Neural progenitor cell (in vitro differentiated cells): ENCODE measurements at regions not wholly inside any gene's neighbourhood (a gene's known extent, or its start where the extent isn't known, plus 50 kb on each side); places are given as distances from the start of the nearest gene placed in this dataset.

ENCODE experiments used
- DNase-seq: peaks from one replicate; pipeline ENCODE4 v3.0.0-alpha.2; 2016; ENCODE audit warnings: low spot score
- H2AFZ ChIP-seq: fragments of 200-600 bp; sonication (generic); replicated peaks from 2 replicates; pipeline ENCODE4 v1.6.1; 2016; ENCODE audit warnings: antibody characterized with exemption
- H3F3A ChIP-seq: fragments of 200-600 bp; sonication (generic); 2 replicates; pipeline ENCODE4 v1.6.1; 2016; ENCODE audit warnings: antibody characterized with exemption, low read depth
- H3K27ac ChIP-seq: fragments of 200-600 bp; sonication (generic); 2 replicates; pipeline ENCODE4 v1.5.1; 2016; ENCODE audit warnings: mild to moderate bottlenecking
- H3K27me3 ChIP-seq: fragments of 200-600 bp; sonication (generic); 2 replicates; pipeline ENCODE4 v1.6.1; 2016; ENCODE audit warnings: mild to moderate bottlenecking, moderate library complexity
- H3K36me3 ChIP-seq: fragments of 200-600 bp; sonication (generic); 2 replicates; pipeline ENCODE4 v1.5.1; 2016
- H3K4me1 ChIP-seq: fragments of 200-600 bp; sonication (generic); 2 replicates; pipeline ENCODE4 v1.6.1; 2016; ENCODE audit warnings: mixed run types
- H3K4me2 ChIP-seq: fragments of 200-600 bp; sonication (generic); 2 replicates; pipeline ENCODE4 v1.6.1; 2016
- H3K4me3 ChIP-seq: fragments of 200-600 bp; sonication (generic); 2 replicates; pipeline ENCODE4 v1.5.1; 2016
- H3K79me2 ChIP-seq: fragments of 200-600 bp; sonication (generic); 2 replicates; pipeline ENCODE4 v1.6.1; 2016; ENCODE audit warnings: low read depth
- H3K9ac ChIP-seq: fragments of 200-600 bp; sonication (generic); 2 replicates; pipeline ENCODE4 v1.6.1; 2016
- H3K9me3 ChIP-seq: fragments of 200-600 bp; sonication (generic); 2 replicates; pipeline ENCODE4 v1.5.1; 2016; ENCODE audit warnings: low read depth
- H4K20me1 ChIP-seq: fragments of 200-600 bp; sonication (generic); 2 replicates; pipeline ENCODE4 v1.6.1; 2016; ENCODE audit warnings: low read depth
- H3K27ac Mint-ChIP-seq: 3 replicates; pipeline ENCODE4 v1.8.0; 2021; ENCODE audit warnings: mixed read lengths
- H3K27me3 Mint-ChIP-seq: 2 replicates; pipeline ENCODE4 v1.8.0; 2022; ENCODE audit warnings: low read depth, mild to moderate bottlenecking, inconsistent platforms, moderate library complexity, mixed read lengths; ENCODE audit not compliant: insufficient read depth
- H3K36me3 Mint-ChIP-seq: 3 replicates; pipeline ENCODE4 v1.8.0; 2021; ENCODE audit warnings: mixed read lengths
- H3K4me1 Mint-ChIP-seq: 3 replicates; pipeline ENCODE4 v1.8.0; 2021; ENCODE audit warnings: mixed read lengths
- H3K4me3 Mint-ChIP-seq: 3 replicates; pipeline ENCODE4 v1.8.0; 2021; ENCODE audit warnings: mild to moderate bottlenecking, moderate library complexity, mixed read lengths
- H3K9me3 Mint-ChIP-seq: 3 replicates; pipeline ENCODE4 v1.8.0; 2020; ENCODE audit warnings: mixed read lengths
- CTCF ChIP-seq: fragments of 200-600 bp; sonication (generic); IDR thresholded peaks from 2 replicates; pipeline ENCODE4 v1.5.1; 2017; ENCODE audit warnings: antibody characterized with exemption, mild to moderate bottlenecking
- EZH2 ChIP-seq: fragments of 200-600 bp; sonication (generic); IDR thresholded peaks from 2 replicates; pipeline ENCODE4 v1.6.1; 2017; ENCODE audit warnings: antibody characterized with exemption, mild to moderate bottlenecking, moderate library complexity
- EZH2phosphoT487 ChIP-seq: fragments of 200-600 bp; sonication (generic); IDR thresholded peaks from 2 replicates; pipeline ENCODE4 v1.6.1; 2017; ENCODE audit warnings: antibody characterized with exemption

GRCh38 chr2:125450092-125450491, 1205.9 kb upstream of the GYPC start:
- H3K4me1 Mint-ChIP-seq = no peaks in the 10 kb centered on the region

GRCh38 chr2:125455110-125455509, 1200.8 kb upstream of the GYPC start:
- Histone ChIP-seq H2AFZ (no peak overlapping the region), H3K4me1 (no peaks in the 10 kb centered on the region), H3K36me3 (no peaks in the 10 kb centered on the region), H3K27me3 (no peaks in the 10 kb centered on the region), H3K4me2 (no peak overlapping the region), H3K27ac (no peak overlapping the region), H4K20me1 (no peaks in the 10 kb centered on the region), H3K9me3 (no peaks in the 10 kb centered on the region), H3K79me2 (no peaks in the 10 kb centered on the region), H3K4me3 (no peak overlapping the region), H3K9ac (no peak overlapping the region), H3F3A (no peaks in the 10 kb centered on the region)
- no peak for TF ChIP-seq CTCF
- TF ChIP-seq EZH2 = no peak
- TF ChIP-seq EZH2phosphoT487 = no peak
- no peak overlapping the region for H3K4me3 Mint-ChIP-seq
- no peaks in the 10 kb centered on the region for H3K9me3 Mint-ChIP-seq
- no peaks in the 10 kb centered on the region for H3K4me1 Mint-ChIP-seq
- H3K27ac Mint-ChIP-seq = no peak overlapping the region
- H3K27me3 Mint-ChIP-seq = no peaks in the 10 kb centered on the region
- H3K36me3 Mint-ChIP-seq = no peaks in the 10 kb centered on the region
- DNase-seq = no peak

More at GRCh38 chr2:125450092-125450491, 1205.9 kb upstream of the GYPC start:
- H3K27ac ChIP-seq = no peak overlapping the region
- H3K27me3 ChIP-seq = no peaks in the 10 kb centered on the region
- no peaks in the 10 kb centered on the region for H3K4me1 ChIP-seq
- no peak overlapping the region for H3K4me3 ChIP-seq
- Mint-ChIP-seq H3K9me3 (no peaks in the 10 kb centered on the region), H3K36me3 (no peaks in the 10 kb centered on the region), H3K4me3 (no peak overlapping the region), H3K27me3 (no peaks in the 10 kb centered on the region), H3K27ac (no peak overlapping the region)
- no peaks in the 10 kb centered on the region for H3K36me3 ChIP-seq
- no peak overlapping the region for H3K4me2 ChIP-seq
- no peak overlapping the region for H3K9ac ChIP-seq
- H2AFZ ChIP-seq = no peak overlapping the region
- no peaks in the 10 kb centered on the region for H3K9me3 ChIP-seq
- TF ChIP-seq EZH2phosphoT487 = no peak
- no peaks in the 10 kb centered on the region for H3F3A ChIP-seq
- no peaks in the 10 kb centered on the region for H4K20me1 ChIP-seq
- no peak for DNase-seq
- H3K79me2 ChIP-seq = no peaks in the 10 kb centered on the region

GRCh38 chr2:125456693-125457363, 1199.1 kb upstream of the GYPC start:
- Histone ChIP-seq H3K4me3 (no peak overlapping the region), H3K9me3 (no peaks in the 10 kb centered on the region), H3K36me3 (no peaks in the 10 kb centered on the region), H3K4me1 (no peaks in the 10 kb centered on the region), H4K20me1 (no peaks in the 10 kb centered on the region), H2AFZ (no peak overlapping the region), H3K79me2 (no peaks in the 10 kb centered on the region), H3K27me3 (no peaks in the 10 kb centered on the region), H3K27ac (no peak overlapping the region), H3K4me2 (no peak overlapping the region), H3F3A (no peaks in the 10 kb centered on the region), H3K9ac (no peak overlapping the region)
- H3K4me3 Mint-ChIP-seq = no peak overlapping the region
- no peaks in the 10 kb centered on the region for H3K27me3 Mint-ChIP-seq
- H3K9me3 Mint-ChIP-seq = no peaks in the 10 kb centered on the region
- no peak for TF ChIP-seq EZH2
- no peak for TF ChIP-seq CTCF
- no peak for TF ChIP-seq EZH2phosphoT487
- H3K27ac Mint-ChIP-seq = no peak overlapping the region
- DNase-seq = no peak
- H3K36me3 Mint-ChIP-seq = no peaks in the 10 kb centered on the region
- H3K4me1 Mint-ChIP-seq = no peaks in the 10 kb centered on the region

- Histone ChIP-seq H3K27me3 (no peaks in the 10 kb centered on the region), H3K9me3 (no peaks in the 10 kb centered on the region), H3K4me1 (no peaks in the 10 kb centered on the region), H3K36me3 (no peaks in the 10 kb centered on the region), H3K27ac (no peak overlapping the region), H4K20me1 (no peaks in the 10 kb centered on the region), H2AFZ (peak overlapping the region; percentile 79), H3F3A (no peaks in the 10 kb centered on the region), H3K9ac (no peak overlapping the region), H3K4me3 (no peak overlapping the region), H3K79me2 (no peaks in the 10 kb centered on the region), H3K4me2 (no peak overlapping the region)
- H3K4me1 Mint-ChIP-seq = no peaks in the 10 kb centered on the region
- H3K9me3 Mint-ChIP-seq = peaks cover 6% of the 10 kb centered on the region
- no peak overlapping the region for H3K27ac Mint-ChIP-seq
- peak; percentile 73 for TF ChIP-seq CTCF
- no peak for TF ChIP-seq EZH2
- TF ChIP-seq EZH2phosphoT487 = no peak
- peaks cover 2% of the 10 kb centered on the region for H3K27me3 Mint-ChIP-seq
- peak; percentile 78 for DNase-seq
- no peak overlapping the region for H3K4me3 Mint-ChIP-seq
- H3K36me3 Mint-ChIP-seq = no peaks in the 10 kb centered on the region
Measured at GRCh38 chr2:125471963-125472362, 1184.0 kb upstream of the GYPC start.
